SIG-M5 treated with dmso at 0.1 percent for 504 hours (cell line): ENCODE measurements at regions not wholly inside any gene's neighbourhood (a gene's known extent, or its start where the extent isn't known, plus 50 kb on each side); places are given as distances from the start of the nearest gene placed in this dataset.
"Not testable (repeated sequence)": the region's sequence is repeated elsewhere in the genome, so short reads cannot be mapped to it uniquely, and the experiment has no call there.

Experiments used
- DNase-seq: peaks from one replicate; lab custom pipeline; 2025; ENCODE audit not compliant: unreplicated experiment; lab: John Stamatoyannopoulos, UW

DNA sequence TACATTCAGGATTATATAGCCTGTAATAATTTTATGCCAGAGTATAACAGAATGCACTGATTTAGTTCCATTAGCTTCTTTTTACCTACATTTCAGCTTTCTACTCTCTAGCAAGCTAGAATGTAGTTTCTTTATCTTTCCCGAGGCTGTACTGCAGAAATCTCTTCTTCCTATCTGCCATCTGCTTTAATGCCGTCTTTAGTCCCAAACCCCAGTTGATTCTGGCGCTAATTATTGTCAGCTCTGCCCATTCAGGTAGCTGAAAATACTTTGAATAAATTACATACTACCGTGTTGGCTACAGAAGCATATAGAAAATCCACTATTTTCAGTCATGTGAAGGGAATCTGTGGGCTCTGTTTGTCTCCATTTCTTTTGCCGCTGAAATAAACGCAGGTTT is 706.7 kb downstream of the NTRK3 start:
- no peak for DNase-seq

DNA sequence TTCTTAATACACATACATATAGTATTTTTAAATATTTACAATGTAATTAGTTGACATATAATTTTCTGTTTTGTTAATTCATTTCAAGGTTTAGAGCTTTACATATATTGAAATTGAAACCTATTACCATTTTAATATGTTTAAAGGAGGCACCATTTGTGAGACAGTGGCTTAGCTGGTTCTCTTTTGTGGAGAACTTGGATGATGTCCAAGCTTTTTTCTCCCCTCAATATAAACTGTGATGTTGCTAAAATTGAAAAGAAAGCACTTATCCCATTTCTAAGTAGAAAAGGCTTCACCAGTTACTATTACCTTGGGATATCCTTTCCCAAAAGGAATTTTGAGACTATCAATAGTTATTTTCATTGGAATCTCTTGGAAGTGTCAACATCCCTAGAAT is 707.2 kb downstream of the NTRK3 start:
- DNase-seq: no peak

DNA sequence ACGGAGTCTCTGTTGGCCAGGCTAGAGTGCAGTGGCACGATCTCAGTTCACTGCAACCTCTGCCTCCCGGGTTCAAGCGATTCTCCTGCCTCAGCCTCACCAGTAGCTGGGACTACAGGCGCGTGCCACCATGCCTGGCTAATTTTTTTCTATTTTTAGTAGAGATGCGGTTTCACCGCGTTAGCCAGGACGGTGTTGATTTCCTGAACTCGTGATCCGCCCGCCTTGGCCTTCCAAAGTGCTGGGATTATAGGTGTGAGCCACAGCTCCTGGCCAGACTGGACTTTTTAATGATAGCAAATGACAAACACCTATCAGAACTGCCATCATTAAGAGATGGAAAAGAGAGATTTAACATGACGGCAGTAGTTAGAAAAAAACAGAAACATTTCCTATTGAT is 707.9 kb downstream of the NTRK3 start:
- DNase-seq: not testable (repeated sequence)

DNA sequence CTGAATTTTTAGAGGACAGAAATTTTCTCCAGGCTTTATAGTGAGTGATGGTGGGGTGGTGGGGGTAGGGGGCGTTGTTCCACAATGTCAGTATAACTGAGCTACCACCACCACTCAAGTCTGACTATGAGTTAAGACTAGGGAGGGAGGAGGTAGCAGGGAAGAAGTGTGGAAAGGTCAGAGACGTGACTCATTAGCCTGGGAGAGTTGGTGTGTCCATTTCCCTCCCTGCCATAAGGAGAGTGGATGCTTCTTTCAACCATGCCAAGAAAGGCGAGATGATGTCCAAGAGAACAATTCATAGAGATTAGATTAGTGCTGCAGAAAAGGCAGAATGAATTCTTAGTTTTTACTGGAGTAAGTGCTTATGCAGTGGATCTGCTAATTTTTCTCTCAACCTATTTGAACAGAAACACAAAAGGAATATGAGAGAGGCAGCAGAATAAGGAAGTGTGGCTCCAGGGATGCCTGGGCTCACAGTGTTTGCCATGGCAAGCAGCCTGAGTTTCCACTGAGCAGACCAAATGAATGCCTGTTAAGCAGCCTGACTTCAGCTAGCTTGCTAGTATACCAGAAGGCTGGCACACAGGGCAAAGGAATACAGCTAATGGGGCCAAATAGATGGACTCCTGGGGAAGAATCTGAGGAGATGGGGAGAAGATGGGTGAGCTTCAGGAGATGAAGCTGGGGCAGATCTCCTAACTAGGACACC is 708.9 kb downstream of the NTRK3 start:
- DNase-seq: no peak

DNA sequence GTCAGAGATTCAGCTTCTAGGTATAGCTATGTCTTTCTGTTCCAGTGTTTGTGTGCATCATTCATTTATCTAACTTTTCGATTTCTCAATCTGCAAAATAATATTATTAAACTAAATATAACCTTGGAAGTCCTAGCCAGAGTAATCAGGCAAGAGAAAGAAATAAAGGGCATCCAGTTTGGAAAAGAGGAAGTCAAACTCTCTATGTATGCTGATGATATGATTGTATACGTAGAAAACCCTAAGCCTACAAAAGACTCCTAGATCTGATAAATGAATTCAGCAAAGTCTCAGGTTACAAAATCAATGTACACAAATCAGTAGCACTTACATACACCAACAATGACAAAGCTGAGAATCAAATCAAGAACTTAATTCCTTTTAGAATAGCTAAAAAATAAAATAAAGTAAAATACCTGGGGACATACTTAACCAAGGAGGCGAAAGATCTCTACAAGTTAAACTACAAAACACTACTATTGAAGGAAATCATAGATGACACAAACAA is 718.2 kb downstream of the NTRK3 start:
- DNase-seq: no peak

DNA sequence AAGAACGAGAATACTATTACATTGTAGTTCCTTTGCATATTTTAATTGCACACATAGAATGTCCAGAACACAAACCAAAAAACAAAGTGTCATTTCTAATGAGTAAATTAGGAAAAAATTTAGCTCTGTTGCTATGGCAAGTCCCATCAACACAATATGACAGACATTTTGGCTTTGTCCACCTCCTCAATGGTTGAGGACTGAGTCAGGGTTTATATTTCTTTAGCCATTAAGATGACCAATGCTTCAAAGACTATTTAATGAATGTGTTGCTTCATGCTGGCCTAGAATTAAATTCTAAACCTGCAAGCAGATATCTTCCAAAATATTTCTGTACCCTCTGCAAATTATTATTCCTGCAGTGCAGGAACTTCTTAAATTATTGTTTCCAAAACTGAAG is 719.2 kb downstream of the NTRK3 start:
- no peak for DNase-seq

DNA sequence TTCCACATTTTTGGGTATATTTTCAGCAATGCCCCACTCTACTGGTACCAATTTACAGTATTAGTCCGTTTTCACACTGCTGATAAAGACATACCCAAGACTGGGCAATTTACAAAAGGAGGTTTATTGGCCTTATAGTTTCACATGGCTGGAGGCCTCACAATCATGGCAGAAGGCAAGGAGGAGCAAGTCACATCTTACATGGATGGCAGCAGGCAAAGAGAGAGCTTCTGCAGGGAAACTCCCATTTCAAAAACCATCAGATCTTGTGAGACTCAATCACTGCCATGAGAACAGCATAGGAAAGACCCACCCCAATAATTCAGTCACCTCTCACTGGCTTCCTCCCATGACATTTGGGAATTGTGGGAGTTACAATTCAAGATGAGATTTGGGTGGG is 722.9 kb downstream of the NTRK3 start:
- DNase-seq: not testable (repeated sequence)

DNA sequence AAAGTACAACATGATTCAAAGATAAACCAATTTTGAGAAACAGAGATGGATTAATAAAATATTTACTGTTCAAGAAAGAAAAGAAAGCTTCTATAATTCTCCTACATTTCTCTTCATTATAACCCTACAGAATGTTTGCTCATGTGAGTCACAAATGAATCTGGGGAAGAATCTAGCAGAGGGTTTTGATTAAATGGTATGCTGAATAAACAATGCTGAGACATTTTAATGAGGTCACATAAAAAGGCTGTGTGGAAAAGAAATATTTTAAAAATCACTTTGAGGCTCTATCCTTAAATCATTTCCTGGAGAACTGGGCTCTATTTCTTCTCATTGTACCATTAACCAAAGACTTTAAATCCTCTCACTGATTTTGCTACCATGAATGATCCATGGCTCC is 727.7 kb downstream of the NTRK3 start:
- DNase-seq: peak; percentile 34

DNA sequence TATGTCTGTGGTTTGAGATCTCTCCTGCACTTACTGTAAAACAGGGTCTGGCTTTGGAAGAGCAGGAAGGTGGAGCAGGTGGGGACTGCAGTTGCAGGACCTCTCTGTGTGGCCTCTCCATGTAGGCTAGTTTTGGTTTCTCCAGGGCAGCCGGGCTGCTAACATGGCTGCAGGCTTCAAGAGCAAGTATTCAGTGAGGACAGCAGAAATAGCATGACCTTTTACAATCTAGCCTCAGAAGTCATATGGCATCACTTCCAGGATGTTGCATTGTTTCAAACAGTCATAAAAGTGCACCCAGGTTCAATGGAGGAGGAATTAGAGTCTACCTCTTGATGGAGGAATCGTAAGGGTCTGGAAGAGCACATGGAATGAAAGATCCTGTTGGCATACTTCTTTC is 728.7 kb downstream of the NTRK3 start:
- no peak for DNase-seq

DNA sequence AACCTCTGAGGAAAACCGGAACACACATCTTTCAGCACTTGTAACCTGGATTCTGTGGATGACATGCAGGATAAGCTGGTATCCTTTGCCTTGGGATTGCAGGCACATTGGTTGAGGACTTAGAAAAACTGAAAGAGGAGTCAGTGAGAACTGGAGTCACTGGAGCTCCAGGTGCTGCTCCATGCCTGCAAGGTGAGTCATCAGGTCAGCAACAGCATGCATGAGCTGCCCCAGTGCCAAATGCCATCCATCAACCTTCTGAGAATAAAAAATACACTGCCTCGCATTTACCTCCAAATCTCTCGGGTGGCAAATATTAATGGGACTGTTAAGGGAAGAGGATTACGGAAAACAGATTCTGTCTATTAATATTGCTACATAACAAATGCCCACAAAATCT is 729.1 kb downstream of the NTRK3 start:
- peak; percentile 21 for DNase-seq

DNA sequence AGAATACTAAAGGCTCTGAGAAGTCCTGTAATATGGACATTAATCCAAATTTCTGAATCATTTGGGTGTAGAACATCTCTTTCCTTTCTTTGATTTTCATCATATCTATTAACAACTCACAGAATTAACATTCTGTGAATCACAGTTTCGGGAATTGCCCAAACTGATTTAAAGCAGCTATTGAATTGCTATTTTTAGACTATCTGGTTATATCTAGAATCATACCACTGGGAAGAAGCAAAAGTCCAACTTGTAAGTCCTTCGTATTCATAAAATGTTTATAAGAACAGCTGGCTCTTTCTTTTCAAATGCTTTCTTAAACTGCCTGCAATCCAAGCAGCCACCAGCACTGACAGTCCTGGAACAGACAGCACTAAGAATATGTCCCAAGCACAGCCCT is 733.0 kb downstream of the NTRK3 start:
- DNase-seq: no peak

DNA sequence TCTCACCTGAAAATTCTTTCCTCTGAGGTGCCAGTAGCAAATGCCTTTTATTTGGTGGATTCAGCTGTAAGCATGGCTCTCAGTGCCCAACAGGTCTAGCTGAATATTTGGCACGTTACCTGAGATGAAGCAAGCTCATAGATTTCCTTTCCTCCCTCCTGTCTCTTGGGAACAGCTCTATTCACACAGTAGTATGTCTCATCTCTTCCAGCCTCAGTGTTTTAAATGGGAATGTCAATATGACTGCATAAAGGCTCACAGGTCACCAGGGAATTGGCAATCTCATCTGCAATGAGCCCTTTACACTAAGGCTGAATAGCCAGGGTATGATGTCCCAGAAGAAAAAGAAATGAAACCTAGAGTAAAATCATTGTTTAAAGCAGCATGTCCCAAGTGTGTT is 733.5 kb downstream of the NTRK3 start:
- no peak for DNase-seq

DNA sequence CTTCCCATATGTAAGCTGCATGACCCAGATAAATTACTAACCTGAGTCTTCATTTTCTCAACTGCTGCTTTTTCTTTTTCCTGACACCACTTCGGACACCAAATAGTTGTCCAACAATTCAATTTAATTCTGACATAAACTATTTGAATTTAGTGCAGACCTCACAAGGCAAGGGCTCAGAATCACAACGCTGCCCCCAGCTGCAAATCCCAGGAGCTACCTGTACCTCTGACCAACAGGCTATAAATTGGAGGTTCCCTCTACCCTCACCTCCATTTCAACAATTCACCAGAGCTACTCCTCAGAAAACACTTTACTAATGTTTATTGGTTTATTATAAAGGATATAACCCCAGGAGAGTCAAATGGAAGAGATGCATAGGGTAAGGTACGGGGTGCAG is 737.6 kb downstream of the NTRK3 start:
- DNase-seq: no peak

DNA sequence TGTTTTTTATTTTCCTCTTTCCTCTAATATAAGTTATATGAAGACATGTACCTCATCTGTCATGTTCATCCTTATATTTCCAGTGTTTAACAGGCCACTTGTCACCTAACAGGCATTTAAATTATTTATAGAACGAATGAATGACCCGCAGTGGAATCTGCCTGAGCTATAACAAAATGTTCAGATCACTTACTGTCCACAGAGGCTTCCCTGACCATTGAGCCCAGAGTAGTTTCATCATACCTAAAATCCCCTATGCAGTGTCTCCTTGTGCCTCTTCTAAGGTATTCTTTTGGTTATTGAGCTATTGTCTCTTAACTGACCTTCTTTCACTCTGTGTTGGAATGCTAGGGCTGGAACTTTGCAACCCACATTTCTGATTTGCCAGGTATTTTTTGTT is 748.5 kb downstream of the NTRK3 start:
- DNase-seq: no peak

DNA sequence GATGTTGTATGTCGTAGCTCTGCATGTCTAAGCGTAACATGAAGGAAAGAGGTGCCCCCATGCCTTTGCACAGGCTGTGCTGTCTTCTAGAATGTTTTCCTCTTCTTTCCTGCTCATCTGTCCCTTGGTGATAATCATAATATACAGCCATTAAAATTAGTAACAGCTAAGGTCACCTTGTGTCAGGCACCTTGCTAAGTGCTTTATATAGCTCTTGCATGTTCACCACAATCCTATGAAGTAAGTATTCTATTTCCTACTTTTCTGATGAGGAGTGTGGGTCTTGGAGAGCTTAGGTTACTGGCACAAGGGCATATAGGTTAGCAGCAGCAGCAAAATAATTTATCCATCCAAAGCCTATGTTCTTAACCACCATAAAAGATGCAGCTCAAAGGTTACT is 754.4 kb downstream of the NTRK3 start:
- no peak for DNase-seq

DNA sequence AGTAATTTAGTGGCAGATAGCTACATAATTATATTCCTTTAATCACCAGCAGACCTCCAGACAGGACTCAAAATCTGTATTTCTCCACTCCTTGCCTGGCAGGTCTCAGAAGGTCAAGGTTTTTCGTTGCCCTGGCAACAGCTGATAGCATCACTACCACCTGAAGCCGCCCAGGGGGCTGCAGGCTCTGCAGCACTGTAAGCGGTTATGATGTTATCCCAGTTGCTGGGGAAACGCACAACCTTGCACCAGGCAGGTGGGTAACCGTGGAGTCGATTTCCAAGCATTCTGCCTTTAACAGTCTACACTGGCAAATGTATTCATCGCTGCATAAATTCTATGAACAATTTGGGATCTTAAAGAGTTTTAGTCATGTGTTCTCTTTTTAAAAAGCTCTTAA is 756.3 kb downstream of the NTRK3 start:
- no peak for DNase-seq

DNA sequence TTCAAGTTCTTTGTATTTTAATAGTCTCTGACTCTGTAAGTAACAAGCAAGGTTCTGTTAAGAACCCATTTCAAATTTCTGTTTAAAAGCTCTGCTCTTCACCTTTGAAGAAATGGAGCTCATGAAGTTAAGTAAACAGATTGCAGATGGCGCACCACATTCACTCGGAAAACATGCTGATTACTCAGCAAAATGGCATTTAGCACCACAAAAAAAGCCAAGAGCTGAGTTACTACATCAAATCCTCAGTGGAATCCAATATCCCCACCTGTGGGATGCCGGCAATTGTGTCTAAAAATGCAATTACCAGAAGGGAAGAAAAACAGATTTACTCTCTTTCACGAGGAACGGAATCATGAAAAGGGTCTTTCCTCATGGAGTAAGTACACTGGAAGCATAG is 758.0 kb downstream of the NTRK3 start:
- no peak for DNase-seq

DNA sequence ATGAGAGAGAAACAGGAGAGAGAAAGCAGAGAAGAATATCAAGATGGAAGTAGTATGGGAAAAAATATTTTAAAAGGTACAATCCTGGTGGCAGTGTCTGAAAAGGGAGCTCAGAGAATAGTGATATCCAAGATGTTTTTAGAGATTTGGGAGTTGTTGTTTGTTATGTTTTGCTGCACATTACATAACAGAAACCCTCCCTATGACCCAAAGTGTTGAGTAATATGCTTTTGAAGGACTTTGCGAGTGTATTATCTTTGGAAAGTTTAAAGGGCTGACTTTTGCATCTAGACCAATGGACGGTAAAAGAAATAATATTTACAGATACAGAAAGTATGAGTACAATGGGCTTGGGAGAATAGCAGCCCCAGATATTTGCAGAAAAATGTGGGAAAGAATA is 759.7 kb downstream of the NTRK3 start:
- no peak for DNase-seq

DNA sequence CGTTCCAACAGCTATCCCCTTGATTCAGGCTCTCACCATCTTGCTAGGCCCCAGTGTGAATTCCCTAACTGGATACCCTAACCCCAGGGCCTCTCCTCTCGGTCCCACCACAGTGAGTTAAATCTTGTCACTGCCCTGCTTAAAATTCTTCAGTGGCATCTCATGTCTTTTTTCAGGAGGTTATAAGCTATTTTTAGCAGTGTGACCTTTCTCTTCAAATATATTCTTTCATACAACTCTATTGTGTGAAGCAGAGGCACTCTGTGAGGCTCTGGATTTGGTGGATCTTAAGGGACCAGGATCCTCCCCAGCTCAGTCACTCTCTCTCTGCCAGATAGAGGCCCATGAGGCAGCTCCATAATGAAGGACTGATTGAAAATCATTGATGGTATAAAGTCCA is 760.4 kb downstream of the NTRK3 start:
- DNase-seq: no peak

DNA sequence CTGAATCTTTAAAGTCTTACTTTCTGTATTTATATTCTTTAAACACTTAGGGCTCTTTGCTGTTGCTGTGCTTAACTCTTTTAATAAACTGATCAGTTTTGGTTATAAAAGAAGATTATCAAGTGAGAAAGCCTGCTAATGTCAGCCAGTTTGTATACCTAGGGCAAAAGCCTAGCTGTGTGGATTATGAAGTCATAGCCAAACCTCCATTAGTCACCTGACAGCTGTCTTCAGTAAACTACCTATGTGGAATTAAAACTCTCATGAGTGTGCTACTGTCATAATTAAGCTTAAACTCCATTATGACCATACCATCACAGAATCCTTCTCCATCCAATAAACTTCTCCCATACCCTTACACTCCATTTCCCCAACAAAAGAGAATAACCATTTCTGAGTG is 762.7 kb downstream of the NTRK3 start:
- DNase-seq: no peak

DNA sequence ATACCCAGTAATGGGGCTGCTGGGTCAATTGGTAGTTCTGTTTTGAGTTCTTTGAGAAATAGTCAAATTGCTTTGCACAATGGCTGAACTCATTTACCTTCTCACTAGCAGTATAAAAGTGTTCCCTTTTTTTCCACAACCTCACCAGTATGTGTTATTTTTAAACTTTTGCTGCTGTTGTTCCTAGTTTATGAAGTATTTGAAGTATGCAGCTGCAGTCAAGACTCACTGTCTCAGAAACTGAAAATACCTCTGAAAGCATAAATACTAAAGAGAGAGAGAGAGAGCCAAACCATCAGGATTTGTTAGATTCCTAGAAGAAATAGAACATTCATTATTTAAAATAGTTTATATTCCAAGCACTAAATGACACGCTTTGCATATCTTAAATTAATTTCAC is 764.2 kb downstream of the NTRK3 start:
- DNase-seq: no peak

DNA sequence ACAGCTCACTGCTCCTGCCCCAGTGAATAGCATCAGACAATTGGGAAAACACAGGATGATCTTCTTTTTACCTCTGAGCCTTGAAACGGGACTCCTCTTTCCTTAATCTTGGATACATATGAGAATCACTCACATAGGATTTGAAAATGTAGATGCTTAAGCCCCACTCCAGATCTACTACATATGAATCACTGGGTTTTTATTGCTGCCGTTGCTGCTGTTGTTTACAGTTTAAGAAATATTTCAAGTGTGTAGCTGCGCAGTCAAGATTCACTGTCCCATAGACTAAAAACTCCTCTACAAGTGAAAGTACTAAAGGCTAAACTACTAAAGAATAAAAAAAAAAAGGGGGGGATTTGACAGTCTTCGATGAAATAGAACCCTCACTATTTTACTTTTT is 765.9 kb downstream of the NTRK3 start:
- DNase-seq: no peak

DNA sequence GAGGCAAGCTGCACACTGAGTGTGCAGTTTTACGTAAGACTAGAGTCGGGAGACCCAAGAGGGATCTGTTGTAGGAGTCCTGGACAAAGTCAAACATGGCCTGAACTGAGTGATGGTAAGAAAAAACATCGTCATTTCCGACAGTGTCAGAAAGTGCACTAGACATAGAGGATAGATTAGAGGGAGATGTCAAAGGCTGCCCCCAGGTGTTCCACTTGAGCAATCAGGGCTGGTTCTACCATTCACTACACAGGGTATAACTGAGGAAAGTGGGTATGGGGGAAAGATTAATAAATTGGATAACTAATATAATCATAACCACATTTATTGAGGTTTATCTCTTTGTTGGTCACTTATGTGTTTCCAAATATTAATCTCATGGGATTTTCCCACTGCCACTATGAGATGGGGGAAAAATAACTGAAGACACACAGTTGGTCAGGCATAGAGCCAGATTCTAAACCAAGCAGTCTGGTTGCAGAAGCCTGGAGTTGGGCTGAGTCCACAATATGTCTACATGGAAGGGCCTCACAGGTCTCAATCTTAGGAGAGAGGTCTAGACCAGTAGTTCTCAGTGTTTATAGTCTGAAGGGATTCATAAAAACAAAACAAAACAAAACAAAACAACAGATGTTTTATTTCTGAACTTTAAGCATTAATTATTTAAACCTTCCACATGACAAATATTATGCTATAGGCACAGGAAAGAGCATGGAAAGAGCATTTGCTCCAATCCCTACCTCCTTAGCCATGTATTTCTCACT is 766.5 kb downstream of the NTRK3 start:
- no peak for DNase-seq
